T-helper 2 cell treated with Interferon-gamma antibody and Interleukin-4, amounts not matched to agents 5 μg/mL and 100 μg/mL, for 36 hours (primary cell): ENCODE measurements at regions not wholly inside any gene's neighbourhood (a gene's known extent, or its start where the extent isn't known, plus 50 kb on each side); places are given as distances from the start of the nearest gene placed in this dataset.

Experiments
- DNase-seq: peaks from one replicate; pipeline ENCODE4 v3.0.0; 2021; ENCODE audit warnings: low spot score
- H3K27ac Mint-ChIP-seq: one replicate; pipeline ENCODE4 v1.8.0; 2021; ENCODE audit warnings: mild to moderate bottlenecking, mixed read lengths
- H3K27me3 Mint-ChIP-seq: one replicate; pipeline ENCODE4 v1.8.0; 2021; ENCODE audit warnings: low read depth, mixed read lengths
- H3K36me3 Mint-ChIP-seq: one replicate; pipeline ENCODE4 v1.8.0; 2021; ENCODE audit warnings: low read depth, mixed read lengths
- H3K4me1 Mint-ChIP-seq: one replicate; pipeline ENCODE4 v1.8.0; 2021; ENCODE audit warnings: low read depth, mixed read lengths
- H3K4me3 Mint-ChIP-seq: one replicate; pipeline ENCODE4 v1.8.0; 2022; ENCODE audit warnings: mild to moderate bottlenecking, moderate library complexity, mixed read lengths
- H3K9me3 Mint-ChIP-seq: one replicate; pipeline ENCODE4 v1.8.0; 2021; ENCODE audit warnings: mixed read lengths

GRCh38 chr4:78683352-78683751 lies 92.8 kb upstream of the BMP2K start:
- no peak overlapping the region for H3K4me3 Mint-ChIP-seq
- H3K36me3 Mint-ChIP-seq, result no peaks in the 10 kb centered on the region
- no peaks in the 10 kb centered on the region for H3K4me1 Mint-ChIP-seq
- H3K27ac Mint-ChIP-seq, result no peak overlapping the region
- H3K9me3 Mint-ChIP-seq, result no peaks in the 10 kb centered on the region
- peaks cover 20% of the 10 kb centered on the region for H3K27me3 Mint-ChIP-seq
- DNase-seq, result no peak

GRCh38 chr4:78684325-78685079 lies 91.6 kb upstream of the BMP2K start:
- Mint-ChIP-seq H3K36me3 (no peaks in the 10 kb centered on the region), H3K4me1 (no peaks in the 10 kb centered on the region), H3K9me3 (no peaks in the 10 kb centered on the region), H3K4me3 (no peak overlapping the region), H3K27ac (no peak overlapping the region), H3K27me3 (peaks cover 23% of the 10 kb centered on the region)
- no peak for DNase-seq

GRCh38 chr4:78687818-78688217 lies 88.3 kb upstream of the BMP2K start:
- H3K27me3 Mint-ChIP-seq, result peaks cover 30% of the 10 kb centered on the region
- H3K27ac Mint-ChIP-seq, result no peak overlapping the region
- H3K36me3 Mint-ChIP-seq, result no peaks in the 10 kb centered on the region
- peaks cover 14% of the 10 kb centered on the region for H3K4me1 Mint-ChIP-seq
- no peak overlapping the region for H3K4me3 Mint-ChIP-seq
- DNase-seq, result no peak
- H3K9me3 Mint-ChIP-seq, result no peaks in the 10 kb centered on the region

DNA sequence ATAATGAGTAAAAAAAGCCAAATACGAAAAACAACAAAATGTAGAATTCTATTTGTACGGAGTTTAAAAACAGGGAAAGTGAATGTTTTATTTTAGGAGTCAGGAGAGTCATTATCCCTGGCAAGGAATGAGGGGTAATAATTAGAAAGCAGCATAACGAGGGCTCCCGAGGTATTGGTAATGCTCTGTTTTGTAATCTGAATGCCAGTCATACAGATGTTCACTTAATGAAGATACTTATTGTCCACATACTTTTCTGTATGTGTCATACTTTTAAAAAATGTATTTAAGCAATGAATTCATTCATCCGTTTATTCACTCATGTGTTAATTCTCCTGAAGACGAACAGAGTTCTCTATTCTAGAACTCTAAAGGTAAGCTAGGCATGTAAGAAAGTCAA lies 87.8 kb upstream of the BMP2K start:
- Mint-ChIP-seq H3K27me3 (peaks cover 32% of the 10 kb centered on the region), H3K9me3 (no peaks in the 10 kb centered on the region), H3K4me1 (peaks cover 14% of the 10 kb centered on the region), H3K4me3 (no peak overlapping the region), H3K36me3 (no peaks in the 10 kb centered on the region), H3K27ac (no peak overlapping the region)
- no peak for DNase-seq

DNA sequence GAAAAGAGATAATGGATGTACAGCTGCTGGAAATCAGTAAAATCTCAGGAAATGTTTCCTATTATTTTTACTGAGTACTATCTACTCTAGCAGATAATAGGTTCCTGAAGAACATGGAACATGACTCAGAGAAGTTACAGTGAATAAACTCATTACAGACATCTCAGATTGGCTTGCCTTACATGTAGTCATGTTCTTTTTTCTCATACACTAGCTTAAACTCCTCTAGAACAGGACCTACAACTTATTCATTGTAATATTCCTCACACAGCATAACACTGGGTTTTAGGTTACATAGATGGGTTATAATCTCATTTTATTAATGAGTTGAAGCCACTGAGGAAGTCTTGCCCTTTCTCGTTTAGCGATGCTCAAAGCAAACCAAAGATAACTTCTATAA lies 86.9 kb upstream of the BMP2K start:
- Mint-ChIP-seq H3K27ac (no peak overlapping the region), H3K9me3 (no peaks in the 10 kb centered on the region), H3K27me3 (peaks cover 31% of the 10 kb centered on the region), H3K4me3 (no peak overlapping the region), H3K4me1 (peaks cover 14% of the 10 kb centered on the region), H3K36me3 (no peaks in the 10 kb centered on the region)
- no peak for DNase-seq

DNA sequence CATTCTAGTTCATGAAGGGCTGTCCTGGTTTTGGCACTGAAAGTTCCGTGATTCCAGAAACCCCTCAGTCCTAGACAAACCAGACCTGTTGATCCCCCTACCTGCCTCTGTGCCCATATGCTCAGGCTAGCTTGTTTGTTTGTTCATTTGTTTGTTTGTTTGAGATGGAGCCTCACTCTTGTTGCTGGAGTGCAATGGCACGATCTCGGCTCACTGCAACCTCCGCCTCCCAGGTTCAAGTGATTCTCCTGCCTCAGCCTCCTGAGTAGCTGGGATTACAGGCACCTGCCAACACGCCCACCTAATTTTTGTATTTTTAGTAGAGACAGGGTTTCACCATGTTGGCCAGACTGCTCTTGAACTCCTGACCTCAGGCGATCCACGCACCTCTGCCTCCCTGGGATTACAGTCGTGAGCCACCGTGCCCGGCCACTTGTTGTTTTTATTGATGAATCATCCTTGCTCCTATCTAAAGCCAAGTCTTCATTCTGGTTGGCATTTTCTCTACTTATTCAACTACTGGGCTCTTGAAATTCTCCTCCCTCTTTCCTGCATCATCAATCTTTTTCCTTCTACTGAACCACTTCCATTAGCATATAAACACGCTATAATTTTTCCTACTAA lies 86.3 kb upstream of the BMP2K start:
- H3K9me3 Mint-ChIP-seq, result no peaks in the 10 kb centered on the region
- peaks cover 31% of the 10 kb centered on the region for H3K27me3 Mint-ChIP-seq
- DNase-seq, result no peak
- no peak overlapping the region for H3K27ac Mint-ChIP-seq
- no peak overlapping the region for H3K4me3 Mint-ChIP-seq
- peaks cover 14% of the 10 kb centered on the region for H3K4me1 Mint-ChIP-seq
- no peaks in the 10 kb centered on the region for H3K36me3 Mint-ChIP-seq

GRCh38 chr4:78691334-78691754 lies 84.8 kb upstream of the BMP2K start:
- no peaks in the 10 kb centered on the region for H3K36me3 Mint-ChIP-seq
- H3K9me3 Mint-ChIP-seq, result no peaks in the 10 kb centered on the region
- H3K27me3 Mint-ChIP-seq, result peaks cover 26% of the 10 kb centered on the region
- peaks cover 14% of the 10 kb centered on the region for H3K4me1 Mint-ChIP-seq
- no peak overlapping the region for H3K4me3 Mint-ChIP-seq
- H3K27ac Mint-ChIP-seq, result no peak overlapping the region
- no peak for DNase-seq

DNA sequence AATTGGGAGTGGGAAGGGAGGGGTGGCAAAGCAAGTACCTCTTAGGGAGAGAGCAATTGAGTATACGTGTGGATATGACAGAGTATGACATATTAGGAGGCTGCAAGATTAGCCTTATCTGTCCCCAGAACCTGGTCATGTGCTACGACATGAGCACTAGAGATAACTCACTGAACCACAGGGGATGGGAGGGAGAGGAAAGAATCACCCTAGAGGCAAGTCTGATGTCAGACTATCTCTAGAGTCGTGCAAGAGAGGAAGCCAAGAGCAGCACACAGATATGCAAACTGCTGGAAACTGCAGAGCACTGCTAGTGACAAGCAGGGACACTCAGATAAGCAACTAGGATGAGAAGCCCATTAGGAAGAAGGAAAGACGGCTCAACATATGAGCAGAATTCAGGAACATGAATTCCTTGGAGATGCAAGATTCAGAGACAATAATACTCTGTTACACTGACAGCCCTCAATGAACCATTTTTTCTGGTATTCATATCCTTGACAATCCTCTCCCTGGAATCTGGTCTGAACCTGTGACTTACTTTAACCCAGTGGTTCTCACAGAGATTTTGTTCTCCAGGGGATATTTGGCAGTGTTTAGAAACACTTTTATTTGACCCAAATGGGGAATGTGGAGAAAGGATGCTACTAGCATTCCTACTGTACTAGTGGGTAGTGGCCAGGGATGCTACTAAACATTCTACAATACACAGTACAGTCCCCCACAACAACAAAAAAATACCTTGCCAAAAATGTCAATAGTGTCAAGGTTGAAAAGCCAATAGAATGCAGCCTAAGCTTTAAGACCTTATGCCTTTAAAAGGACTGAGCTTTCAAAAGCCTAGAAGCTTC lies 84.0 kb upstream of the BMP2K start:
- no peak overlapping the region for H3K27ac Mint-ChIP-seq
- no peaks in the 10 kb centered on the region for H3K36me3 Mint-ChIP-seq
- peaks cover 26% of the 10 kb centered on the region for H3K27me3 Mint-ChIP-seq
- H3K9me3 Mint-ChIP-seq, result no peaks in the 10 kb centered on the region
- peak; percentile 8 for DNase-seq
- peaks cover 14% of the 10 kb centered on the region for H3K4me1 Mint-ChIP-seq
- H3K4me3 Mint-ChIP-seq, result no peak overlapping the region

DNA sequence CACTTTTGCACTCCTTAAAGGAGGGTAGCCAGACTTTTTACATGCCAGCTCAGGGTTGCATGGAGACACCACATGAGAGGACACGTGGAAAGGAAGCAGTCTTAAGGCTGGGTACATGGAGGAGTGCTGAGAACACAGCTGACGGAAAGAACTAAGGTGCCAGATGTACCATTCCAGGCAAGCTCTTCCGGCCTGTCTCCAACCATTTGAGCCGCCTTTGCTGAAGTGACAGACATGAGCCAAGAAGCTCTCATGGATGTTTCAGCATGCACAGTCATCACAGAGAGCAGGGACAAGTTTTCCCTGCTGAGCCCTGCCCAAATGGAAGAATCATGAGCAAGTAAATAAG lies 83.4 kb upstream of the BMP2K start:
- Mint-ChIP-seq H3K36me3 (no peaks in the 10 kb centered on the region), H3K4me3 (no peak overlapping the region), H3K27ac (no peak overlapping the region), H3K27me3 (peaks cover 26% of the 10 kb centered on the region), H3K4me1 (peaks cover 14% of the 10 kb centered on the region), H3K9me3 (no peaks in the 10 kb centered on the region)
- DNase-seq, result no peak

DNA sequence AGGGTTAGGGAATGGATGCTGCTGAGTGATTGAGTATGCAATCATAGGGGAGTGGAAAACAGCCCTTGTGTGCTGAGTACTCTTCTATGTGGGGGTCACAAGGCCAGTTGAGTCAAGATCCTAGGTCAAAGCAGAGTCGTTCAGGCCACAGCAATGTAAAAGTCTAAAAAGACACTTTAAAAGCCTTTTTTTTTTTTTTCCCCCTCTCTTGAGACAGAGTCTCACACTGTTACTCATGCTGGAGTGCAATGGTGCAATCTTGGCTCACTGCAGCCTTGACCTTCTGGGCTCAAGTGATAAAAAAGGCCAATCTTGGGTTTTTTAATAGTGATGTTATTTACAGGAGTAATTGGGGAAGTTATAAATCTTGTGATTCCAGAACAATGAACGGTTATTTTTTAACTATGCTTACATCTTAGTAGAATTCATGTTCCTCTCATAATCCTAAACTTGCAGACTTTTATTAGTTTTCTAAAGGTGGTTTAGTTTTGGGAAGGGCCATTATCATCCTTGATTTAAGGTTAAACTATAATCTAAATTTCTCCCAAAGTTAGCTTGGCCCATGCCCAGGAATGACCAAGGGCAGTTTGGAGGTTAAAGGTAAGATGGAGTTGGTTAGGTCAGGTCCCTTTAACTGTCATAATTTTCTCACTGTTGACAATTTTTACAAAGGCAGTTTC lies 82.2 kb upstream of the BMP2K start:
- Mint-ChIP-seq H3K27me3 (peaks cover 21% of the 10 kb centered on the region), H3K4me3 (no peak overlapping the region), H3K9me3 (no peaks in the 10 kb centered on the region), H3K36me3 (no peaks in the 10 kb centered on the region), H3K4me1 (peaks cover 14% of the 10 kb centered on the region), H3K27ac (no peak overlapping the region)
- DNase-seq, result no peak

DNA sequence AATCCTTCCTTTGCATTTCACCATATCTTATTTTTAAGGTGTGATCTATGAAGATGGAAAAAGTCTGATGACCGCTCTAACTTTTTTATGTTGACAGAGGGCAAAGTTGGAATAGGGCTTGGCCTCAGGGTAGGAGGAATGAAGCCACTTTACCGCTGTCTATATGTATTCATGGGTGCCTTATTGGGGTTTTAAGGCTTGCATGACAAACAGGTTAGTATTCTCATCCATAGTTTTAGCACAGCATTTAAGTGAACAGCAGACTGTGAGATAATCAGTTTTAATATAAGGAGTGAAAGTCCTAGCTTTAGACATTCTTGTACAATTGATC lies 81.7 kb upstream of the BMP2K start:
- H3K27me3 Mint-ChIP-seq, result peaks cover 19% of the 10 kb centered on the region
- H3K36me3 Mint-ChIP-seq, result no peaks in the 10 kb centered on the region

GRCh38 chr4:78695910-78696309 lies 80.2 kb upstream of the BMP2K start:
- H3K27ac Mint-ChIP-seq, result no peak overlapping the region

More for the DNA sequence above, 81.7 kb upstream of the BMP2K start:
- Mint-ChIP-seq H3K9me3 (no peaks in the 10 kb centered on the region), H3K27ac (no peak overlapping the region), H3K4me1 (peaks cover 14% of the 10 kb centered on the region), H3K4me3 (no peak overlapping the region)
- DNase-seq, result no peak

GRCh38 chr4:78703079-78703478 lies 73.1 kb upstream of the BMP2K start:
- Mint-ChIP-seq H3K9me3 (peaks cover 17% of the 10 kb centered on the region), H3K27me3 (peaks cover 10% of the 10 kb centered on the region), H3K4me1 (no peaks in the 10 kb centered on the region), H3K36me3 (no peaks in the 10 kb centered on the region), H3K4me3 (no peak overlapping the region), H3K27ac (no peak overlapping the region)
- no peak for DNase-seq

More at GRCh38 chr4:78695910-78696309, 80.2 kb upstream of the BMP2K start:
- no peaks in the 10 kb centered on the region for H3K36me3 Mint-ChIP-seq
- H3K9me3 Mint-ChIP-seq, result no peaks in the 10 kb centered on the region
- H3K27me3 Mint-ChIP-seq, result peaks cover 9% of the 10 kb centered on the region
- no peak for DNase-seq
- H3K4me1 Mint-ChIP-seq, result peaks cover 12% of the 10 kb centered on the region
- H3K4me3 Mint-ChIP-seq, result no peak overlapping the region

GRCh38 chr4:78704317-78704716 lies 71.8 kb upstream of the BMP2K start:
- Mint-ChIP-seq H3K9me3 (peaks cover 17% of the 10 kb centered on the region), H3K27ac (no peak overlapping the region), H3K36me3 (no peaks in the 10 kb centered on the region), H3K4me1 (no peaks in the 10 kb centered on the region), H3K27me3 (peaks cover 10% of the 10 kb centered on the region), H3K4me3 (no peak overlapping the region)
- DNase-seq, result no peak
